CD14-positive monocyte (primary cell): ENCODE measurements at regions not wholly inside any gene's neighbourhood (a gene's known extent, or its start where the extent isn't known, plus 50 kb on each side); places are given as distances from the start of the nearest gene placed in this dataset.

Source experiments
- DNase-seq, 3 donors: peaks; one replicate each; pipeline ENCODE4 v3.0.0-alpha.2; 2011 to 2022
- H2AFZ ChIP-seq: 2 replicates; pipeline ENCODE4 v1.6.0; 2012; ENCODE audit warnings: mild to moderate bottlenecking, low read depth, low read length, inconsistent platforms; ENCODE audit not compliant: insufficient read depth, poor library complexity, severe bottlenecking
- H3K27ac ChIP-seq, 2 donors: 1 replicate in 1 of 2; 2 replicates in 1 of 2; pipeline ENCODE4 v1.5.1; 2012 to 2013; ENCODE audit warnings: low read length in 2 of 2, control low read depth in 1 of 2, inconsistent platforms in 1 of 2, low read depth in 1 of 2, mild to moderate bottlenecking in 1 of 2
- H3K27me3 ChIP-seq, 2 donors: one replicate each; pipeline versions ENCODE4 v1.6.0 to v1.6.1; 2011 to 2013; ENCODE audit warnings: low read length in 2 of 2; ENCODE audit not compliant: control insufficient read depth in 2 of 2, insufficient read depth in 2 of 2
- H3K36me3 ChIP-seq, 2 donors: replicated peaks in 1 of 2; 1 replicate in 1 of 2; 2 replicates in 1 of 2; pipeline versions ENCODE4 v1.5.1 to v1.6.1; 2012 to 2013; ENCODE audit warnings: low read length in 2 of 2, control low read depth in 1 of 2, inconsistent platforms in 1 of 2, mild to moderate bottlenecking in 1 of 2; ENCODE audit not compliant: insufficient read depth in 2 of 2, control insufficient read depth in 1 of 2
- H3K4me1 ChIP-seq, 2 donors: 1 replicate in 1 of 2; 2 replicates in 1 of 2; pipeline versions ENCODE4 v1.5.1 to v1.6.1; 2012 to 2013; ENCODE audit warnings: low read length in 2 of 2, control low read depth in 1 of 2, inconsistent platforms in 1 of 2, mild to moderate bottlenecking in 1 of 2, moderate library complexity in 1 of 2; ENCODE audit not compliant: insufficient read depth in 2 of 2, control insufficient read depth in 1 of 2
- H3K4me2 ChIP-seq: replicated peaks from 2 replicates; pipeline ENCODE3; 2012; ENCODE audit warnings: low read length, moderate library complexity, mild to moderate bottlenecking; ENCODE audit not compliant: poor library complexity, severe bottlenecking; ENCODE audit errors: extremely low read depth
- H3K4me3 ChIP-seq, 3 experiments: fragments of 200-600 bp in 1 of 3; sonication (generic) in 1 of 3; replicated peaks in 1 of 3; 1 replicate in 2 of 3; 2 replicates in 1 of 3; pipeline ENCODE4 v1.5.1; 2011 to 2013; ENCODE audit warnings: low read length in 3 of 3, mild to moderate bottlenecking in 3 of 3, control low read depth in 2 of 3, low read depth in 2 of 3, inconsistent platforms in 1 of 3, moderate library complexity in 1 of 3
- H3K79me2 ChIP-seq: 2 replicates; pipeline ENCODE4 v1.6.0; 2012; ENCODE audit warnings: mild to moderate bottlenecking, control low read depth, inconsistent platforms, low read length, moderate library complexity; ENCODE audit not compliant: insufficient read depth
- H3K9ac ChIP-seq: 2 replicates; pipeline ENCODE4 v1.6.0; 2017; ENCODE audit warnings: low read length, mild to moderate bottlenecking; ENCODE audit not compliant: insufficient read depth, poor library complexity, severe bottlenecking
- H3K9me3 ChIP-seq, 2 donors: replicated peaks in 1 of 2; 1 replicate in 1 of 2; 2 replicates in 1 of 2; pipeline versions ENCODE4 v1.5.1 to v1.6.1; 2012 to 2013; ENCODE audit warnings: low read length in 2 of 2, control low read depth in 1 of 2; ENCODE audit not compliant: control insufficient read depth in 1 of 2, insufficient read depth in 1 of 2
- H4K20me1 ChIP-seq: 2 replicates; pipeline ENCODE4 v1.6.0; 2012; ENCODE audit warnings: mild to moderate bottlenecking, low read length, control low read depth, moderate library complexity; ENCODE audit not compliant: insufficient read depth
- H3K27ac Mint-ChIP-seq, 7 donors: one replicate each; pipeline ENCODE4 v1.8.0; 2020; ENCODE audit warnings: mild to moderate bottlenecking in 7 of 7, mixed read lengths in 7 of 7, moderate library complexity in 6 of 7, inconsistent platforms in 2 of 7
- H3K27me3 Mint-ChIP-seq, 3 donors: one replicate each; pipeline ENCODE4 v1.8.0; 2021 to 2022; ENCODE audit warnings: low read depth in 3 of 3, mild to moderate bottlenecking in 3 of 3, mixed read lengths in 3 of 3, moderate library complexity in 3 of 3, inconsistent platforms in 1 of 3
- H3K36me3 Mint-ChIP-seq, 2 donors: one replicate each; pipeline ENCODE4 v1.8.0; 2020; ENCODE audit warnings: mixed read lengths in 2 of 2, inconsistent platforms in 1 of 2, mild to moderate bottlenecking in 1 of 2
- H3K4me1 Mint-ChIP-seq: one replicate; pipeline ENCODE4 v1.8.0; 2020; ENCODE audit warnings: mild to moderate bottlenecking, mixed read lengths
- H3K4me3 Mint-ChIP-seq, 2 donors: one replicate each; pipeline ENCODE4 v1.8.0; 2020; ENCODE audit warnings: mild to moderate bottlenecking in 2 of 2, mixed read lengths in 2 of 2, moderate library complexity in 1 of 2
- H3K9me3 Mint-ChIP-seq, 7 donors: one replicate each; pipeline ENCODE4 v1.8.0; 2020 to 2022; ENCODE audit warnings: mixed read lengths in 7 of 7, mild to moderate bottlenecking in 6 of 7, moderate library complexity in 6 of 7, inconsistent platforms in 2 of 7
- WGBS: methylation state at CpG from one replicate; pipeline ENCODE4 v1.1.5; 2013; ENCODE audit warnings: missing lambda C conversion rate; ENCODE audit not compliant: insufficient coverage; 5-methylcytosine and 5-hydroxymethylcytosine counted together
- intact Hi-C, 2 donors: fragments of 100-400 bp; cut with micrococcal nuclease; formaldehyde crosslinking; loops; one replicate each; pipeline versions ENCODE4 v1.15.0 to v1.15.1; 2023
- TF ChIP-seq, protein P1 (sequence below): fragments of 200-600 bp; IDR thresholded peaks from one replicate; pipeline ENCODE4 v1.8.0; 2022; ENCODE audit warnings: antibody characterized with exemption, mild to moderate bottlenecking

DNA sequence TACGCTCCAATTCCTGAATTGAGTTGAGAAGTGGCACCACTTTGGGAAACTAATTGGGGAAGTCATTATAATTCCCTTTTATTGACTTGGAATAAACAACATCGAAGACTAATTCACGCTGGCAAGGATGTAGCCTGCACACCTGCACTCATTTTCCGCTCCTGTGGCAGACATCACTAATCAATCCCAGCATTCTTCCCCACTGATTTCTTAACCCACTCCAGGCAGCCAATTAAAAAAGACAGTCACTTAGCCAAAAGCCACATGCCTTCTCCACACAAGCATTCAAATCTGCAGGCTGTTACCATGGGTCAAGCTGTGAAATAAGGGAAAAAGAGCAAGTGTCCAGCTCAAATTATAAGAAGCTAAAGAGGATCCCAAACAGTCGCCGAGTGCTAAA lies 68.2 kb upstream of the HRH2 start:
- no peaks in the 10 kb centered on the region for H3K36me3 ChIP-seq
- no peak overlapping the region for H2AFZ ChIP-seq
- H3K79me2 ChIP-seq = no peaks in the 10 kb centered on the region
- no peak overlapping the region for H3K4me3 ChIP-seq
- Mint-ChIP-seq H3K27me3 (peaks cover 3 to 11% (median 10%) of the 10 kb centered on the region in 3 donors), H3K9me3 (peaks cover 6 to 20% (median 13%) of the 10 kb centered on the region in 7 donors), H3K27ac (no peak overlapping the region), H3K4me3 (no peak overlapping the region), H3K4me1 (peaks cover 33% of the 10 kb centered on the region), H3K36me3 (peaks cover 0 to 3% of the 10 kb centered on the region in 2 donors)
- no peaks in the 10 kb centered on the region for H4K20me1 ChIP-seq
- WGBS = 98% methylated on average over 6 of the region's 6 CpGs
- no peak overlapping the region for H3K9ac ChIP-seq
- intact Hi-C loops = no loop called here
- no peaks in the 10 kb centered on the region for H3K27me3 ChIP-seq
- H3K4me2 ChIP-seq = no peak overlapping the region
- peaks cover 0 to 2% of the 10 kb centered on the region in 2 donors for H3K9me3 ChIP-seq
- TF ChIP-seq, protein P1, sequence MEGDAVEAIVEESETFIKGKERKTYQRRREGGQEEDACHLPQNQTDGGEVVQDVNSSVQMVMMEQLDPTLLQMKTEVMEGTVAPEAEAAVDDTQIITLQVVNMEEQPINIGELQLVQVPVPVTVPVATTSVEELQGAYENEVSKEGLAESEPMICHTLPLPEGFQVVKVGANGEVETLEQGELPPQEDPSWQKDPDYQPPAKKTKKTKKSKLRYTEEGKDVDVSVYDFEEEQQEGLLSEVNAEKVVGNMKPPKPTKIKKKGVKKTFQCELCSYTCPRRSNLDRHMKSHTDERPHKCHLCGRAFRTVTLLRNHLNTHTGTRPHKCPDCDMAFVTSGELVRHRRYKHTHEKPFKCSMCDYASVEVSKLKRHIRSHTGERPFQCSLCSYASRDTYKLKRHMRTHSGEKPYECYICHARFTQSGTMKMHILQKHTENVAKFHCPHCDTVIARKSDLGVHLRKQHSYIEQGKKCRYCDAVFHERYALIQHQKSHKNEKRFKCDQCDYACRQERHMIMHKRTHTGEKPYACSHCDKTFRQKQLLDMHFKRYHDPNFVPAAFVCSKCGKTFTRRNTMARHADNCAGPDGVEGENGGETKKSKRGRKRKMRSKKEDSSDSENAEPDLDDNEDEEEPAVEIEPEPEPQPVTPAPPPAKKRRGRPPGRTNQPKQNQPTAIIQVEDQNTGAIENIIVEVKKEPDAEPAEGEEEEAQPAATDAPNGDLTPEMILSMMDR = no peak
- H3K4me1 ChIP-seq = peaks cover 15% of the 10 kb centered on the region in 2 donors
- DNase-seq = no peak
- H3K27ac ChIP-seq = no peak overlapping the region

- peaks cover 33% of the 10 kb centered on the region for H3K4me1 Mint-ChIP-seq
- Histone ChIP-seq H3K36me3 (no peaks in the 10 kb centered on the region), H2AFZ (no peak overlapping the region), H3K9ac (no peak overlapping the region), H4K20me1 (no peaks in the 10 kb centered on the region), H3K4me1 (peaks cover 15% of the 10 kb centered on the region in 2 donors), H3K27ac (peak overlapping the region; percentile 11 to 19), H3K27me3 (no peaks in the 10 kb centered on the region), H3K4me2 (peak overlapping the region; percentile 6), H3K9me3 (peaks cover 0 to 2% of the 10 kb centered on the region in 2 donors), H3K4me3 (no peak overlapping the region), H3K79me2 (no peaks in the 10 kb centered on the region)
- H3K27ac Mint-ChIP-seq = peak overlapping the region; percentile 38 to 84 (median 68)
- WGBS = 100% methylated on average over 1 of the region's 3 CpGs
- H3K9me3 Mint-ChIP-seq = peaks cover 7 to 20% (median 15%) of the 10 kb centered on the region in 7 donors
- H3K36me3 Mint-ChIP-seq = peaks cover 0 to 3% of the 10 kb centered on the region in 2 donors
- peaks cover 3 to 10% (median 9%) of the 10 kb centered on the region in 3 donors for H3K27me3 Mint-ChIP-seq
- peak; percentile 76 to 87 (median 77) for DNase-seq
- intact Hi-C loops = no loop called here
- TF ChIP-seq, protein P1 = no peak
- H3K4me3 Mint-ChIP-seq = no peak overlapping the region
Observed at GRCh38 chr5:175590471-175590881, 67.4 kb upstream of the HRH2 start.
